Ishikawa (cell line): ENCODE measurements at regions not wholly inside any gene's neighbourhood (a gene's known extent, or its start where the extent isn't known, plus 50 kb on each side); places are given as distances from the start of the nearest gene placed in this dataset.

Experiments
- CEBPB ChIP-seq: IDR thresholded peaks from 2 replicates; pipeline ENCODE4 v1.6.1; 2012
- CREB1 ChIP-seq: IDR thresholded peaks from 2 replicates; pipeline ENCODE4 v1.6.1; 2012; ENCODE audit warnings: low read depth
- EGR1 ChIP-seq: IDR thresholded peaks from 2 replicates; pipeline ENCODE4 v1.6.1; 2012
- EP300 ChIP-seq: IDR thresholded peaks from 2 replicates; pipeline ENCODE4 v1.6.1; 2012; ENCODE audit warnings: borderline replicate concordance
- FOXM1 ChIP-seq: IDR thresholded peaks from 2 replicates; pipeline ENCODE4 v1.6.1; 2012; ENCODE audit warnings: low read depth, borderline replicate concordance
- NFIC ChIP-seq: IDR thresholded peaks from 2 replicates; pipeline ENCODE4 v1.6.1; 2012
- RAD21 ChIP-seq: IDR thresholded peaks from 2 replicates; pipeline ENCODE4 v1.6.1; 2012; ENCODE audit warnings: low read depth
- TAF1 ChIP-seq: IDR thresholded peaks from 2 replicates; pipeline ENCODE4 v1.6.1; 2012; ENCODE audit warnings: low read depth, mild to moderate bottlenecking
- USF1 ChIP-seq: IDR thresholded peaks from 2 replicates; pipeline ENCODE4 v1.6.1; 2012
- YY1 ChIP-seq: IDR thresholded peaks from 2 replicates; pipeline ENCODE4 v1.6.1; 2012; ENCODE audit warnings: low read depth
- ZBTB7A ChIP-seq: IDR thresholded peaks from 2 replicates; pipeline ENCODE4 v1.6.1; 2012; ENCODE audit warnings: low read depth
- TF ChIP-seq, protein P1 (sequence below): IDR thresholded peaks from 2 replicates; pipeline ENCODE4 v1.6.1; 2012
- TF ChIP-seq, protein P2 (sequence below): IDR thresholded peaks from 2 replicates; pipeline ENCODE4 v1.6.1; 2012; ENCODE audit warnings: low read depth, mild to moderate bottlenecking

DNA sequence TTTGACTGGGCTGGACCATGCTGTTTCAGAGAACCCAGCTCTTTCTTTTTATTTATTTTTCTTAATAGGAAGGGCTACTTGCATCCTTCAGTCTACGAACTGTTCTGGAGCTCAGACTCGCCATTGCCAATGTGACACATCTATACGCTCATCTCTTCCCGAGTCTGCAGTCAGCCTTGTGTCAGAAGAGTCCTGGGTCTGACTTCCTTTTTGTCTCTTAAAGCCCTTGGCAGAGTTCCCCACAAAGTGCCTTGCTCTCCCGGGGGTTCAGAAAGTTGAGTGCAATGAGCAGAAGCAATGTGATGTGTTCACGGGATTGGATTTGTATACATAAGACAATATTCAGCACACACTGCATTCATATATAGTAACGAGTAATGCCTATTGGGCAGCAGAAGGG is 140.4 kb downstream of the ATPSCKMT start:
- TF ChIP-seq CREB1 (no peak), CEBPB (no peak), FOXM1 (no peak), NFIC (no peak), EP300 (no peak), EGR1 (no peak), ZBTB7A (no peak), RAD21 (no peak), TAF1 (no peak), USF1 (no peak), YY1 (no peak)
- TF ChIP-seq, protein P1, sequence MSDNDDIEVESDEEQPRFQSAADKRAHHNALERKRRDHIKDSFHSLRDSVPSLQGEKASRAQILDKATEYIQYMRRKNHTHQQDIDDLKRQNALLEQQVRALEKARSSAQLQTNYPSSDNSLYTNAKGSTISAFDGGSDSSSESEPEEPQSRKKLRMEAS: no peak
- TF ChIP-seq, protein P2, sequence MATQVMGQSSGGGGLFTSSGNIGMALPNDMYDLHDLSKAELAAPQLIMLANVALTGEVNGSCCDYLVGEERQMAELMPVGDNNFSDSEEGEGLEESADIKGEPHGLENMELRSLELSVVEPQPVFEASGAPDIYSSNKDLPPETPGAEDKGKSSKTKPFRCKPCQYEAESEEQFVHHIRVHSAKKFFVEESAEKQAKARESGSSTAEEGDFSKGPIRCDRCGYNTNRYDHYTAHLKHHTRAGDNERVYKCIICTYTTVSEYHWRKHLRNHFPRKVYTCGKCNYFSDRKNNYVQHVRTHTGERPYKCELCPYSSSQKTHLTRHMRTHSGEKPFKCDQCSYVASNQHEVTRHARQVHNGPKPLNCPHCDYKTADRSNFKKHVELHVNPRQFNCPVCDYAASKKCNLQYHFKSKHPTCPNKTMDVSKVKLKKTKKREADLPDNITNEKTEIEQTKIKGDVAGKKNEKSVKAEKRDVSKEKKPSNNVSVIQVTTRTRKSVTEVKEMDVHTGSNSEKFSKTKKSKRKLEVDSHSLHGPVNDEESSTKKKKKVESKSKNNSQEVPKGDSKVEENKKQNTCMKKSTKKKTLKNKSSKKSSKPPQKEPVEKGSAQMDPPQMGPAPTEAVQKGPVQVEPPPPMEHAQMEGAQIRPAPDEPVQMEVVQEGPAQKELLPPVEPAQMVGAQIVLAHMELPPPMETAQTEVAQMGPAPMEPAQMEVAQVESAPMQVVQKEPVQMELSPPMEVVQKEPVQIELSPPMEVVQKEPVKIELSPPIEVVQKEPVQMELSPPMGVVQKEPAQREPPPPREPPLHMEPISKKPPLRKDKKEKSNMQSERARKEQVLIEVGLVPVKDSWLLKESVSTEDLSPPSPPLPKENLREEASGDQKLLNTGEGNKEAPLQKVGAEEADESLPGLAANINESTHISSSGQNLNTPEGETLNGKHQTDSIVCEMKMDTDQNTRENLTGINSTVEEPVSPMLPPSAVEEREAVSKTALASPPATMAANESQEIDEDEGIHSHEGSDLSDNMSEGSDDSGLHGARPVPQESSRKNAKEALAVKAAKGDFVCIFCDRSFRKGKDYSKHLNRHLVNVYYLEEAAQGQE: no peak
